K562 (cell line): ENCODE measurements at regions not wholly inside any gene's neighbourhood (a gene's known extent, or its start where the extent isn't known, plus 50 kb on each side); places are given as distances from the start of the nearest gene placed in this dataset.

ENCODE experiments used
- CHD1 ChIP-seq: fragments of 200-600 bp; sonication (generic); IDR thresholded peaks from one replicate; pipeline ENCODE4 v1.6.1; 2012; ENCODE audit warnings: mild to moderate bottlenecking, moderate library complexity, low read length, inconsistent platforms
- MEF2A ChIP-seq: IDR thresholded peaks from 2 replicates; pipeline ENCODE4 v1.6.1; 2011; ENCODE audit warnings: low read depth, mild to moderate bottlenecking, low read length, moderate library complexity; ENCODE audit not compliant: control insufficient read depth
- MYBL2 ChIP-seq, 2 experiments: fragments of 450-650 bp in 1 of 2; sonication (generic) in 1 of 2; formaldehyde crosslinking in 1 of 2; IDR thresholded peaks; 2 replicates each; pipeline versions ENCODE4 v1.6.1 to v1.8.1; 2017 to 2022; ENCODE audit warnings: borderline replicate concordance in 1 of 2, inconsistent platforms in 1 of 2, low read depth in 1 of 2, mild to moderate bottlenecking in 1 of 2, missing genetic modification reagents in 1 of 2, moderate library complexity in 1 of 2

DNA sequence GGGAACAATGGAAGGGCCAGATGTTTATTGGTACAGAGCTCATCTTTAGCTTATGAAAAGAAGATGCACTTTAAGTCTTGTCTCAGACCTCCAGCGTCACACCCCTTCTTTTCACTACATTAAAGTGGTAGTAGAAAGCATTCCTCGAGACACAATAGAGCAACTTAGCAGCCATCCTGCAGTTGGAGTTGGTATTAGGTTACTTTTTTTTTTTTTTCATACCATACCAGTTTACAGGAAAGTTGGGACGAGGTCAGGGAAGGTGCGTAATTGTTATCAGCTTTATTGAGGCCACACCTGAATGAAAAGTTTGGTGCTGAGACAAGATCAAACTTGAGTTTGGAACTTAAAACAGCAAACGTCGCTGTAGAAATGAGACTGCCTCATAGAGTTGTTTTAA is 203.8 kb downstream of the SOX2 start:
- no peak for TF ChIP-seq MEF2A
- TF ChIP-seq MYBL2 (IDR thresholded peaks at IDR 0.05; ENCODE audit: low read depth) = no peak
- no peak for TF ChIP-seq MYBL2 (CRISPR knock-in tag; IDR thresholded peaks at IDR 0.05; ENCODE audit: borderline replicate concordance)
- TF ChIP-seq CHD1 = no peak
